Kidney (tissue), 13 donors: ENCODE measurements at regions not wholly inside any gene's neighbourhood (a gene's known extent, or its start where the extent isn't known, plus 50 kb on each side); places are given as distances from the start of the nearest gene placed in this dataset.
A peak's percentile ranks its signal among the peaks of the same experiment; 100 is the strongest.
"Not testable (repeated sequence)": the region's sequence is repeated elsewhere in the genome, so short reads cannot be mapped to it uniquely, and the experiment has no call there.

Source experiments
- DNase-seq, 5 donors: peaks; one replicate each; pipeline ENCODE4 v3.0.0-alpha.2; 2013 to 2020
- FAIRE-seq: peaks from 2 replicates; lab custom pipeline; 2012; peaks lifted over from hg19 to GRCh38; lab: Jason Lieb, UNC
- H3K27ac ChIP-seq, 2 donors: one replicate each; pipeline ENCODE4 v1.7.0; 2013; ENCODE audit warnings: low read depth in 2 of 2, low read length in 2 of 2, inconsistent platforms in 1 of 2
- H3K27me3 ChIP-seq: one replicate; pipeline ENCODE4 v1.7.1; 2013; ENCODE audit warnings: low read length, inconsistent platforms; ENCODE audit not compliant: control insufficient read depth, insufficient read depth
- H3K36me3 ChIP-seq, 3 donors: one replicate each; pipeline versions ENCODE4 v1.7.0 to v1.7.1; 2013; ENCODE audit warnings: low read length in 3 of 3, control low read depth in 1 of 3, inconsistent platforms in 1 of 3; ENCODE audit not compliant: insufficient read depth in 3 of 3, control insufficient read depth in 2 of 3
- H3K4me1 ChIP-seq, 3 donors: one replicate each; pipeline versions ENCODE4 v1.7.0 to v1.7.1; 2013; ENCODE audit warnings: low read length in 3 of 3, inconsistent platforms in 1 of 3, low read depth in 1 of 3; ENCODE audit not compliant: control insufficient read depth in 2 of 3, insufficient read depth in 2 of 3
- H3K4me3 ChIP-seq, 3 donors: one replicate each; pipeline versions ENCODE4 v1.7.0 to v1.8.1; 2013; ENCODE audit warnings: low read length in 3 of 3, control low read depth in 1 of 3, inconsistent platforms in 1 of 3
- H3K9ac ChIP-seq, 3 donors: one replicate each; pipeline versions ENCODE4 v1.7.0 to v1.7.1; 2013; ENCODE audit warnings: low read length in 3 of 3, control low read depth in 1 of 3, inconsistent platforms in 1 of 3
- H3K9me3 ChIP-seq, 3 donors: one replicate each; pipeline versions ENCODE4 v1.7.0 to v1.7.1; 2013; ENCODE audit warnings: low read length in 3 of 3, control low read depth in 1 of 3, inconsistent platforms in 1 of 3; ENCODE audit not compliant: control insufficient read depth in 2 of 3, insufficient read depth in 1 of 3
- intact Hi-C: fragments of 100-400 bp; cut with DNase I; formaldehyde crosslinking; loops from one replicate; pipeline ENCODE4 v1.11.1; 2022
- TF ChIP-seq, protein P1 (sequence below): IDR thresholded peaks from 3 replicates; pipeline ENCODE4 v1.5.1; 2012; ENCODE audit warnings: mild to moderate bottlenecking, moderate library complexity, borderline replicate concordance; ENCODE audit not compliant: insufficient read depth; ENCODE audit errors: extremely low read depth
- donor health status: control.
- donor health status: control.
- donor health status: control.
- donor health status: control.
- donor health status: control.
- donor health status: DM: yes; HTN: yes; CAD: no.
- donor health status: Normal renal cell carcinoma (clear cell type).

DNA sequence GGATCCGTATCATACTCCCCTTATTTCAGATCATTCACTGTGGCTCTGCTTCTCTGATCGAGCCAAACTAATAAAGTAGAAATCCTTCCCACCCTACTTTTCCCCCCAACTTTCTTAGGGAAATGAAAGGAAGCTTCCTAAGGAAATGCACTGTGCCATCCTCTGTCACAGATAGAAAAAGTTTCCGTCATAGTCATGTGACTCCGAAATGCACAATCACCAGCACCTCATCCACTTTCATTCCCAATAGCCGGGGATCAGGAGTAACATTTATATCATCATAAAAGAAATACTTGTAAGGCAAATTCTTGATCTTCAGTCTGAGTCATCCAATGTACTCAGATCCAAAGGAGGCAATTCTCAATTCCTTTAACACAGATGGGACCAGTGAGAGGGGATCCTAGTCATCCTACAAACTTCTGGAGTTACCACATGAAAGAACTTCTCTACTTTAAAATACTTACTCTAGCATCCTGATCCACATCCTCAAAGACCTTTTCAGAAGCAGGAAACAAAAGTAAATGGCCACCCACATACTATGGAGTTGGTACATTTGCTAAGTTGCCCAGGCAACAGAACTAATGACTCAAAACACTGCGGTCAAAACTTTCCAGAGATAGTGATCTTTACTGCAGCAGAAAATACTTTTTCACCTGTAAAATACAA, 97.8 kb upstream of the ZC3H11B start:
- peak in 2 of 5 donors; percentile 31 to 34 for DNase-seq

DNA sequence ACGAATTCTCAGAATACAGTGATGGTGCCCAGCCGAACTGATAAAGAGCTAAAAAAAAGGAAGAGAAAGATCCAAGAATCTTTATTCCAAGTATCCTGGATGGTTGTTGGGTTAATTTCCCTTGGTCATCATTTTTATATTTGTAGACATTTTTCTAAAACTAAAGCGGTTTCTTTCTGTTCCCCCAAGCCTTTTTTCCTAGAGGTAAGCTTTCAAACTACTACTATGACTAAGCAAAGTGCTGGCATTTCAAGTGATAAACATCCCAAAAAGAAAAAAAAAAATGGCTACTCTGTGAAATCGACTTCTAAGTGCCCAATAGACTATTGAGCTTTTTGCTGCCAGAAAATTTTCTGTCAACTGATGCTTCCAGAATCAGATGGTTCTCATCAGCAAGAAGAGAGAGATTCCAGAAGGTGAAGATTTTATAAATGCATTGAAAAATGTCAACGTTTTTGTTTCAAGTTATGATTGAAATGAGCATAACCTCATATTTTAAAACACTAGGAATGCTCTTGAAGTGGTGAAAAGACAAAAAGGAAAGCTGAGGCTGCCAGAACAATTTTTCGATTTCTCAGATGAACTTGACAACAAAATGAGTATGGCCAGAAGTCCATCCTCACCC, 96.1 kb upstream of the ZC3H11B start:
- DNase-seq (no peak), FAIRE-seq (no peak)
- Histone ChIP-seq H3K27me3 (no peaks in the 10 kb centered on the region), H3K4me3 (no peak overlapping the region), H3K9ac (no peak overlapping the region), H3K27ac (no peak overlapping the region), H3K9me3 (no peaks in the 10 kb centered on the region), H3K4me1 (no peaks in the 10 kb centered on the region), H3K36me3 (no peaks in the 10 kb centered on the region)
- TF ChIP-seq, protein P1, sequence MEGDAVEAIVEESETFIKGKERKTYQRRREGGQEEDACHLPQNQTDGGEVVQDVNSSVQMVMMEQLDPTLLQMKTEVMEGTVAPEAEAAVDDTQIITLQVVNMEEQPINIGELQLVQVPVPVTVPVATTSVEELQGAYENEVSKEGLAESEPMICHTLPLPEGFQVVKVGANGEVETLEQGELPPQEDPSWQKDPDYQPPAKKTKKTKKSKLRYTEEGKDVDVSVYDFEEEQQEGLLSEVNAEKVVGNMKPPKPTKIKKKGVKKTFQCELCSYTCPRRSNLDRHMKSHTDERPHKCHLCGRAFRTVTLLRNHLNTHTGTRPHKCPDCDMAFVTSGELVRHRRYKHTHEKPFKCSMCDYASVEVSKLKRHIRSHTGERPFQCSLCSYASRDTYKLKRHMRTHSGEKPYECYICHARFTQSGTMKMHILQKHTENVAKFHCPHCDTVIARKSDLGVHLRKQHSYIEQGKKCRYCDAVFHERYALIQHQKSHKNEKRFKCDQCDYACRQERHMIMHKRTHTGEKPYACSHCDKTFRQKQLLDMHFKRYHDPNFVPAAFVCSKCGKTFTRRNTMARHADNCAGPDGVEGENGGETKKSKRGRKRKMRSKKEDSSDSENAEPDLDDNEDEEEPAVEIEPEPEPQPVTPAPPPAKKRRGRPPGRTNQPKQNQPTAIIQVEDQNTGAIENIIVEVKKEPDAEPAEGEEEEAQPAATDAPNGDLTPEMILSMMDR, result no peak
- intact Hi-C loops, result no loop called here

More for the DNA sequence above, 97.8 kb upstream of the ZC3H11B start:
- intact Hi-C loops, result no loop called here
- Histone ChIP-seq H3K9ac (no peak overlapping the region), H3K27me3 (no peaks in the 10 kb centered on the region), H3K4me1 (no peaks in the 10 kb centered on the region), H3K36me3 (no peaks in the 10 kb centered on the region), H3K27ac (no peak overlapping the region), H3K9me3 (no peaks in the 10 kb centered on the region), H3K4me3 (no peak overlapping the region)
- TF ChIP-seq, protein P1, result no peak
- FAIRE-seq, result no peak

DNA sequence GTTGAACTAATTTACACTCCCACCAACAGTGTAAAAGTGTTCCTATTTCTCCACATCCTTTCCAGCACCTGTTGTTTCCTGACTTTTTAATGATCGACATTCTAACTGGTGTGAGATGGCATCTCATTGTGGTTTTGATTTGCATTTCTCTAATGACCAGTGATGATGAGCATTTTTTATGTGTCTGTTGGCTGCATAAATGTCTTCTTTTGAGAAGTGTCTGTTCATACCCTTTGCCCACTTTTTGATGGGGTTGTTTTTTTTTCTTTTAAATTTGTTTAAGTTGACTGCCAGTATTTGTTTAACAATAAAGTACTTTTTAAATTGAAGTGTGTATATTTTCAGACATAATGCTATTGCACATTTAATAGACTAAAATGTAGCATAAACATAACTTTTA, 95.0 kb upstream of the ZC3H11B start:
- H3K9ac ChIP-seq, FAIRE-seq, H3K4me1 ChIP-seq, H3K36me3 ChIP-seq, DNase-seq, intact Hi-C loops, H3K27ac ChIP-seq, H3K27me3 ChIP-seq, H3K9me3 ChIP-seq, H3K4me3 ChIP-seq: not testable (repeated sequence)

DNA sequence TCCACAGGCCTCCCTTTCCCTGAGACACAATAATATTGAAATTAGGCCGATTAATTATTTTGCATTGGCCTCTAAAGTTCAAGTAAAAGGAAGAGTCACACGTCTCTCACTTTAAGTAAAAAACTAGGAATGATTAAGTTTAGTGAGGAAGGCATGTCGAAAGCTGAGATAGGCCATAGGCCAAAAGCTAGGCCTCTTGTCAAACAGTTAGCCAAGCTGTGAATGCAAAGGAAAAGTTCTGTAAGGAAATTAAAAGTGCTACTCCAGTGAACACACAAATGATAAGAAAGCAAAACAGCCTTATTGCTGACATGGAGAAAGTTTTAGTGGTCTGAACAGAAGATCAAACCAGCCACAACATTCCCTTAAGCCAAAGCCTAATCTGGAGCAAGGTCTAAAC, 91.4 kb upstream of the ZC3H11B start:
- DNase-seq, intact Hi-C loops, FAIRE-seq: not testable (repeated sequence)

More for the DNA sequence above, 91.4 kb upstream of the ZC3H11B start:
- H3K9ac ChIP-seq, H3K27me3 ChIP-seq, H3K9me3 ChIP-seq, H3K4me3 ChIP-seq, H3K4me1 ChIP-seq, H3K27ac ChIP-seq, H3K36me3 ChIP-seq: not testable (repeated sequence)
